Endothelial cell of umbilical vein (primary cell): ENCODE measurements at regions not wholly inside any gene's neighbourhood (a gene's known extent, or its start where the extent isn't known, plus 50 kb on each side); places are given as distances from the start of the nearest gene placed in this dataset.
A peak's percentile ranks its signal among the peaks of the same experiment; 100 is the strongest.

Experiments
- BruUV-seq: library from RNA; stranded (reverse); fragments of 400-500 nt; replicated peaks from 2 replicates; lab custom pipeline; 2021; lab: Mats Ljungman, UMichigan
- CTCF ChIA-PET: fragments of 300-600, 350-600 bp; sonication (Branson Sonifier 250); formaldehyde crosslinking; loops from one replicate; lab custom pipeline; 2021; ENCODE audit warnings: antibody characterized with exemption, inconsistent platforms; lab: Charles Lee
- POLR2A ChIA-PET: fragments of 300-600, 350-600 bp; sonication (Branson Sonifier 250); formaldehyde crosslinking; loops from one replicate; lab custom pipeline; 2021; ENCODE audit warnings: antibody characterized with exemption, inconsistent platforms; lab: Charles Lee
- DNase-seq: peaks from one replicate; pipeline ENCODE4 v3.0.0-alpha.2; 2011; ENCODE audit warnings: low read depth, low spot score
- FAIRE-seq: peaks from 2 replicates; lab custom pipeline; 2011; peaks lifted over from hg19 to GRCh38; lab: Jason Lieb, UNC
- H2AFZ ChIP-seq: 2 replicates; pipeline ENCODE4 v1.6.0; 2012; ENCODE audit warnings: low read depth, low read length, control low read depth, inconsistent platforms
- H3K27ac ChIP-seq: 2 replicates; pipeline ENCODE4 v1.5.1; 2011; ENCODE audit warnings: low read depth, mild to moderate bottlenecking, control low read depth, low read length, moderate library complexity; ENCODE audit not compliant: insufficient read depth
- H3K27me3 ChIP-seq, 2 experiments: 2 replicates each; pipeline versions ENCODE4 v1.6.0 to v1.6.1; 2011; ENCODE audit warnings: low read length in 2 of 2, mixed read lengths in 1 of 2; ENCODE audit not compliant: control insufficient read depth in 2 of 2, insufficient read depth in 2 of 2
- H3K36me3 ChIP-seq, 2 experiments: 2 replicates in 1 of 2; 3 replicates in 1 of 2; pipeline ENCODE4 v1.5.1; 2011; ENCODE audit warnings: low read length in 2 of 2, mild to moderate bottlenecking in 1 of 2, moderate library complexity in 1 of 2; ENCODE audit not compliant: control insufficient read depth in 2 of 2, insufficient read depth in 2 of 2; ENCODE audit errors: extremely low read depth in 1 of 2
- H3K4me1 ChIP-seq: 3 replicates; pipeline ENCODE4 v1.5.1; 2011; ENCODE audit warnings: mild to moderate bottlenecking, low read length; ENCODE audit not compliant: control insufficient read depth, insufficient read depth; ENCODE audit errors: extremely low read depth
- H3K4me2 ChIP-seq: 2 replicates; pipeline ENCODE4 v1.6.1; 2011; ENCODE audit warnings: low read length, control low read depth, mixed read lengths; ENCODE audit not compliant: insufficient read depth
- H3K4me3 ChIP-seq, 3 experiments: fragments of 200-600 bp in 1 of 3; sonication (generic), shearing (Covaris generic) in 1 of 3; replicated peaks in 1 of 3; 2 replicates each; pipeline ENCODE4 v1.5.1; 2011 to 2016; ENCODE audit warnings: control low read depth in 3 of 3, low read length in 3 of 3, mild to moderate bottlenecking in 2 of 3, inconsistent platforms in 1 of 3, low read depth in 1 of 3, moderate library complexity in 1 of 3; ENCODE audit not compliant: insufficient read depth in 1 of 3
- H3K79me2 ChIP-seq: 2 replicates; pipeline ENCODE4 v1.6.0; 2012; ENCODE audit warnings: low read length, inconsistent platforms; ENCODE audit not compliant: control insufficient read depth, insufficient read depth
- H3K9ac ChIP-seq: replicated peaks from 2 replicates; pipeline ENCODE3; 2011; ENCODE audit warnings: low read length, control low read depth; ENCODE audit not compliant: insufficient read depth; ENCODE audit errors: extremely low read depth
- H3K9me1 ChIP-seq: replicated peaks from 3 replicates; pipeline ENCODE4 v1.6.0; 2011; ENCODE audit warnings: mild to moderate bottlenecking, low read length; ENCODE audit not compliant: control insufficient read depth, insufficient read depth; ENCODE audit errors: extremely low read depth
- H3K9me3 ChIP-seq: replicated peaks from 2 replicates; pipeline ENCODE4 v1.5.1; 2012; ENCODE audit warnings: low read length, inconsistent platforms; ENCODE audit not compliant: control insufficient read depth, insufficient read depth
- H4K20me1 ChIP-seq: replicated peaks from 2 replicates; pipeline ENCODE3; 2011; ENCODE audit warnings: mild to moderate bottlenecking, low read length; ENCODE audit not compliant: control insufficient read depth, insufficient read depth; ENCODE audit errors: extremely low read depth
- EZH2 ChIP-seq: IDR thresholded peaks from 2 replicates; pipeline ENCODE4 v1.6.1; 2012; ENCODE audit warnings: borderline replicate concordance, low read depth, mild to moderate bottlenecking, moderate library complexity, low read length, inconsistent platforms; ENCODE audit not compliant: severe bottlenecking
- FOS ChIP-seq: IDR thresholded peaks from 2 replicates; pipeline ENCODE4 v1.6.1; 2011; ENCODE audit warnings: mild to moderate bottlenecking, low read length, moderate library complexity, borderline replicate concordance; ENCODE audit not compliant: insufficient read depth
- GATA2 ChIP-seq: IDR thresholded peaks from 2 replicates; pipeline ENCODE4 v1.7.0; 2011; ENCODE audit warnings: low read depth, mild to moderate bottlenecking, moderate library complexity, mixed read lengths, low read length; ENCODE audit not compliant: insufficient read length, insufficient read depth
- JUN ChIP-seq: IDR thresholded peaks from 2 replicates; pipeline ENCODE4 v1.6.1; 2011; ENCODE audit warnings: borderline replicate concordance, low read depth; ENCODE audit not compliant: insufficient read length, insufficient read depth
- MYC ChIP-seq: IDR thresholded peaks from one replicate; pipeline ENCODE4 v1.6.1; 2011; ENCODE audit warnings: mild to moderate bottlenecking, low read depth, low read length
- POLR2A ChIP-seq: IDR thresholded peaks from 2 replicates; pipeline ENCODE4 v1.6.1; 2012; ENCODE audit warnings: low read depth, mild to moderate bottlenecking, control low read depth, low read length
- POLR2AphosphoS5 ChIP-seq: IDR thresholded peaks from 2 replicates; pipeline ENCODE4 v1.6.1; 2012; ENCODE audit warnings: low read depth, mild to moderate bottlenecking, control low read depth, low read length, moderate library complexity; ENCODE audit not compliant: insufficient read depth
- dilution Hi-C: fragments of 300-500 bp; cut with MboI; formaldehyde crosslinking; loops from one replicate; pipeline ENCODE4 v1.15.0; 2019; ENCODE audit warnings: low sequenced_read_pairs; ENCODE audit not compliant: extremely low pct_ligation_motif_present
- intact Hi-C: fragments of 100-400 bp; cut with micrococcal nuclease; formaldehyde crosslinking; loops from one replicate; pipeline ENCODE4 v1.10.0; 2022
- TF ChIP-seq, protein P1 (sequence below), 2 donors: IDR thresholded peaks; 1 replicate in 1 of 2; 2 replicates in 1 of 2; pipeline ENCODE4 v1.5.1; 2011; ENCODE audit warnings: low read length in 2 of 2, mild to moderate bottlenecking in 2 of 2, moderate library complexity in 2 of 2, control low read depth in 1 of 2, inconsistent platforms in 1 of 2, low read depth in 1 of 2; ENCODE audit not compliant: insufficient read depth in 1 of 2; ENCODE audit errors: extremely low read depth in 1 of 2
- TF ChIP-seq, protein P2 (sequence below): IDR thresholded peaks from 2 replicates; pipeline ENCODE4 v1.6.1; 2011; ENCODE audit not compliant: insufficient read depth, insufficient read length

DNA sequence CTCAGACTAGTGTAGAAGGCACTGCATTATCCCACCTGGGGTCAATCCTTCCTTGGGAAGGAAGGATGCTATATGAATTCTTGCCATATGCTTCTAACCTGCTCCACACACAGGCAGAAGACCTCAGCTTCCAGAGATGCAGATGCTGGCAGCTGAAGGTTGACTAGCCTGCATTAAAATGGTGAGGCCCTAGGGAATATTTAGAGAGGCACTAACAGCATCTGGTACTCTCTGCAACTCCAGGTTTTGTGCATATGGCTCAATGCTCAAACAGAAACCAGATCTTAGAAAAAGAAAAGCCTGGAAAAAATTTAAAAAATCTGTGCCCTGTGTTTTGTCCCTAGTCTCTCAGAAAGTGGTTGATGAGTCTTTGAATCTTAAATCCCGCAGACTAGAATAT is 56.0 kb upstream of the MYRIP start:
- no TSS peak for BruUV-seq
- DNase-seq: no peak

More for the DNA sequence above, 56.0 kb upstream of the MYRIP start:
- no peaks in the 10 kb centered on the region for H3K27me3 ChIP-seq
- H3K4me2 ChIP-seq: no peak overlapping the region
- POLR2A ChIA-PET: no interaction called here
- H3K9me3 ChIP-seq: no peaks in the 10 kb centered on the region
- intact Hi-C loops (loop anchor here (10.0 kb wide), 1 partner anchor 1221 kb away; no protein-coding TSS in a partner anchor), dilution Hi-C loops (no loop called here)
- peak overlapping the region; percentile 24 for H3K27ac ChIP-seq
- no peaks in the 10 kb centered on the region for H4K20me1 ChIP-seq
- H3K4me1 ChIP-seq: peaks cover 68% of the 10 kb centered on the region
- no peak overlapping the region for H3K9ac ChIP-seq
- FAIRE-seq: no peak
- H3K9me1 ChIP-seq: no peaks in the 10 kb centered on the region
- H3K79me2 ChIP-seq: no peaks in the 10 kb centered on the region
- TF ChIP-seq JUN (no peak), POLR2AphosphoS5 (no peak), GATA2 (no peak), POLR2A (no peak), EZH2 (no peak), FOS (no peak), MYC (no peak)
- TF ChIP-seq, protein P1, sequence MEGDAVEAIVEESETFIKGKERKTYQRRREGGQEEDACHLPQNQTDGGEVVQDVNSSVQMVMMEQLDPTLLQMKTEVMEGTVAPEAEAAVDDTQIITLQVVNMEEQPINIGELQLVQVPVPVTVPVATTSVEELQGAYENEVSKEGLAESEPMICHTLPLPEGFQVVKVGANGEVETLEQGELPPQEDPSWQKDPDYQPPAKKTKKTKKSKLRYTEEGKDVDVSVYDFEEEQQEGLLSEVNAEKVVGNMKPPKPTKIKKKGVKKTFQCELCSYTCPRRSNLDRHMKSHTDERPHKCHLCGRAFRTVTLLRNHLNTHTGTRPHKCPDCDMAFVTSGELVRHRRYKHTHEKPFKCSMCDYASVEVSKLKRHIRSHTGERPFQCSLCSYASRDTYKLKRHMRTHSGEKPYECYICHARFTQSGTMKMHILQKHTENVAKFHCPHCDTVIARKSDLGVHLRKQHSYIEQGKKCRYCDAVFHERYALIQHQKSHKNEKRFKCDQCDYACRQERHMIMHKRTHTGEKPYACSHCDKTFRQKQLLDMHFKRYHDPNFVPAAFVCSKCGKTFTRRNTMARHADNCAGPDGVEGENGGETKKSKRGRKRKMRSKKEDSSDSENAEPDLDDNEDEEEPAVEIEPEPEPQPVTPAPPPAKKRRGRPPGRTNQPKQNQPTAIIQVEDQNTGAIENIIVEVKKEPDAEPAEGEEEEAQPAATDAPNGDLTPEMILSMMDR (IDR thresholded peaks at IDR 0.05; ENCODE audit: extremely low read depth in 1 of 2, insufficient read depth in 1 of 2, low read depth in 1 of 2, low read length in 2 of 2): no peak
- TF ChIP-seq, protein P2, sequence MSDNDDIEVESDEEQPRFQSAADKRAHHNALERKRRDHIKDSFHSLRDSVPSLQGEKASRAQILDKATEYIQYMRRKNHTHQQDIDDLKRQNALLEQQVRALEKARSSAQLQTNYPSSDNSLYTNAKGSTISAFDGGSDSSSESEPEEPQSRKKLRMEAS: no peak
- CTCF ChIA-PET: interaction anchor here (1.4 to 1.9 kb wide), 3 partner anchors 29 to 155 kb away, joined by 6 to 8 read pairs (median 6); no protein-coding TSS in a partner anchor
- H2AFZ ChIP-seq: no peak overlapping the region
- H3K4me3 ChIP-seq: no peak overlapping the region
- no peaks in the 10 kb centered on the region for H3K36me3 ChIP-seq
